Gastrocnemius medialis (tissue), 4 donors: ENCODE measurements at regions not wholly inside any gene's neighbourhood (a gene's known extent, or its start where the extent isn't known, plus 50 kb on each side); places are given as distances from the start of the nearest gene placed in this dataset.

Source experiments
- CTCF ChIP-seq, 5 experiments: fragments of 450-650 bp in 3 of 5; fragments of 200-600 bp in 2 of 5; sonication (generic) in 2 of 5; IDR thresholded peaks in 4 of 5; conservative IDR thresholded peaks in 1 of 5; 1 replicate in 4 of 5; 2 replicates in 1 of 5; pipeline ENCODE4 v1.5.1; 2016 to 2019; ENCODE audit warnings: antibody characterized with exemption in 5 of 5, mild to moderate bottlenecking in 3 of 5, moderate library complexity in 3 of 5
- POLR2A ChIP-seq, 2 donors: fragments of 450-650 bp; IDR thresholded peaks; one replicate each; pipeline ENCODE4 v1.6.1; 2017; ENCODE audit warnings: antibody characterized with exemption in 2 of 2, mild to moderate bottlenecking in 2 of 2, moderate library complexity in 2 of 2

- TF ChIP-seq CTCF (IDR thresholded peaks at IDR 0.05 in 4 of 5, conservative IDR thresholded peaks at IDR 0.05 in 1 of 5) (no peak), POLR2A (IDR thresholded peaks at IDR 0.05) (no peak)
Measured at GRCh38 chr22:48591286-48592065, 1236.2 kb downstream of the BRD1 start.
